Frontal cortex (tissue), 3 donors: ENCODE measurements at regions not wholly inside any gene's neighbourhood (a gene's known extent, or its start where the extent isn't known, plus 50 kb on each side); places are given as distances from the start of the nearest gene placed in this dataset.
"Not testable (repeated sequence)": the region's sequence is repeated elsewhere in the genome, so short reads cannot be mapped to it uniquely, and the experiment has no call there.

Source experiments
- DNase-seq, 2 donors: peaks; one replicate each; pipeline ENCODE4 v3.0.0; 2012; ENCODE audit warnings: low spot score in 2 of 2
- FAIRE-seq: peaks from 2 replicates; lab custom pipeline; 2012; peaks lifted over from hg19 to GRCh38; lab: Jason Lieb, UNC
- donor health status: control.
- donor health status: control.
- donor health status: control.

GRCh38 chr12:61563665-61564450 is 696.3 kb upstream of the USP15 start:
- no peak for FAIRE-seq
- DNase-seq: no peak

DNA sequence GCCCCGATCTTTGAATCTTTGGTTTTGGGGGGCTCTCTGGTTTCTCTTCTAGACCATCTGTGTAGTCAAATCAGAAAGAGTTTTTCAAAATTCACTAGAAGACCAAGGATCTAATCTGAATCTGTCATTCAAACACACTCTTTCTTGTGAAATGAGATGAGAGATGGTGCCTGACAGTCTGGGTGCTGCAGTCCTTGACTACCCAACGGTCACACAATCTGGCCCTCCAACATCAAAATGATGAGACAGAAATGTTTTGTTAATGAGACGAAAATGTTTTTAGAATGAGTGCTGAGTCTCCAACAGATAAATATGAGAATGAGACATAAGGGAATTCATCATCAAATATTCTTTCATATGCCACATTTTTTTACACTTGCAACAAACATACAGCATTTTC is 695.7 kb upstream of the USP15 start:
- FAIRE-seq: no peak
- no peak for DNase-seq

- FAIRE-seq (no peak), DNase-seq (no peak)
These were observed 694.0 kb upstream of the USP15 start for GRCh38 chr12:61566183-61566582.

DNA sequence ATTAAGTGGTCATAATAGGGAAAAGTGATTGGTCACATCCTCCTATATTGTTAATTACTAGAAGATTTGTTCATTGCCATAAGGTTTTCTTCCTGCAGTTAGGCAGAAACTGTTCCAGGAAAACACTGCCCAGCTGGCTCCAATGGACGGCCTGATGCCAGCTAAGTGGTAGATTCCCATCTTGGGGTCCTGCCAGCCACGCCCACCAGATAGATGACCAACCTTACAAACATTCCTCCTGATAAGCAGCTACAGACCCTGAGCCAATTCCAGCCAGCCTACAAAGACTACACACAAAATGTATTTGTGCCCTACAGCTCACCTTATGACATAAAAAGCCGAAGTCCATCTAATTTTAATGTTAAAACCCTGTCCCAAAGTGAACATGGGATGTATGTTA is 685.9 kb upstream of the USP15 start:
- DNase-seq (no peak), FAIRE-seq (no peak)

- no peak for FAIRE-seq
- no peak for DNase-seq
These were observed 675.3 kb upstream of the USP15 start for GRCh38 chr12:61584943-61585342.

GRCh38 chr12:61590864-61591263 is 669.3 kb upstream of the USP15 start:
- not testable (repeated sequence) for FAIRE-seq, DNase-seq

DNA sequence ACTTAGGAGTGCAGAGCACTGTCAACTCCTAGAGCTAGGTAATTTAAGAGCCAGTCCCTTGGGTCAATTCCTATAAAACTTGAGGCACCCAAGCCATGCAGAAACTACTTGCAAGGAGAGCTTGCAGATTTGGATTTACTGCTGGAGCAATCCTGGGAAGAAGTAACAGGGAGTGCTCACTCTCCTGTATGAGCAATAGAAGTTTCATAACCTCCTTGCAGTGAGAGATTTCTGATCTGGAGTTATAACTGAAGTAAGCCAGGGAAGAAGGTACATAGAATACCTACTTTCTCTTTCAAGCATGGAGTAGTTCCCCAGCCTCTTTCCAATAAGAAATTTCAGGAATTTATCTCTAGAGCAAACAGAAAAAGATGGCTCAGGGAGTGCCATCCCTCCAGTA is 650.1 kb upstream of the USP15 start:
- no peak for FAIRE-seq
- DNase-seq: no peak

GRCh38 chr12:61629702-61630101 is 630.5 kb upstream of the USP15 start:
- DNase-seq: no peak
- no peak for FAIRE-seq

DNA sequence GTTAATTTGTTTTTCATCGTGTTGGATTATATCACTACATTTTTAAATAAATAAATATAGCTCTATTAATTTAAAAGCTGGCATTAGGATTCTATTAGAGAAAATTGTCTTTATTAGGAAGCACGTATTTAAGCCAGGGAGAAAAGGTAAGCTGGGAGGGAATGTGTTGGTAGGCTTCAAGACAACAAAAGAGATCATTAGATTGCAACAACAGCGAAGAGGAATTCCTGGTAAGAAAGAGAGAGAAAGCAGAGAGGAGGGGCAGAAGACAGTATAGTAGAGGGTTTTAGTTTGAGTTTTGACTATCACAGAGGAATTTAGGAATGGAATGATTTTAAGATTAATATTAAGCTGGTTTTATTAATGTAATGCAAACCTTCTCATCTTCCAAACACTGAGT is 613.6 kb upstream of the USP15 start:
- DNase-seq (no peak), FAIRE-seq (no peak)

GRCh38 chr12:61647566-61647965 is 612.6 kb upstream of the USP15 start:
- FAIRE-seq (no peak), DNase-seq (no peak)

GRCh38 chr12:61652265-61652664 is 607.9 kb upstream of the USP15 start:
- no peak for DNase-seq
- no peak for FAIRE-seq

DNA sequence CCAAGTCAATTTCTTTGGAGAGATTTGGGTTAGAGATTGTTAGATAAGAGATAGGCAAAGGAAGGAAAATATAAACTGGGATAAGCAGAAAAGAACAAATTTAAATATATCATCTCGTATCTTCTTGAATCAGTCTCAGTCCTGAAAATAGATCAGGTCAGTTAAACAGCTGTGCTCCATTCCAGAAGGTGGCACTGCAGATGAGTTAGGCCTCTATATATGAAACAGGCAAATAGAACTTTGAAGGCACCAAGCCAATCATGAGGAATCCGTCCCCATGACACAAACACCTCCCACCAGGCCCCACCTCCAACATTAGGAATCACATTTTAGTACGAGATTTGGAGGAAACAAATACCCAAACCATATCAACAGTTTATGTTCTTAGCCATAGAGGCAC is 605.5 kb upstream of the USP15 start:
- no peak for FAIRE-seq
- no peak for DNase-seq

GRCh38 chr12:61655241-61655640 is 605.0 kb upstream of the USP15 start:
- DNase-seq: no peak
- FAIRE-seq: no peak

GRCh38 chr12:61667676-61668075 is 592.5 kb upstream of the USP15 start:
- FAIRE-seq: no peak
- no peak for DNase-seq

DNA sequence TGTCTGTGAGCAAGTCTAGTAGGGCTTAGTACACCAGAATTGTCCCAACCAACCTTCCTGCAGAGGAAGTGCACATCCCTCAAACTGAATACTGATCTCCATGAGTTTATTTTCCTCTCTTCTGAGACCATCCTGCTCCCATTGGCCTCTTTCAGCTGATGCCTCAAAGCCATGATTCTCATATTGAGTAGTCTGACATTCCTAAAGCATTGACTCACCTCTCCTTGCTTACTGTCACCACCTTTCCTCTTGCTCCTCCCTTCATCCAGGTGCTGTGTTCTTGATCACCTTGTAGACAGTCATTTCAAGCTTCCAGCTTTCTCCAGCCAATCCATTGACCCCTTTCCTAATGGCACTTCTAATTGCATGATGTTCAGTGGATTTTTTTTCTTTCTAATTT is 583.7 kb upstream of the USP15 start:
- no peak for DNase-seq
- no peak for FAIRE-seq

GRCh38 chr12:61687407-61687806 is 572.8 kb upstream of the USP15 start:
- FAIRE-seq (no peak), DNase-seq (no peak)

DNA sequence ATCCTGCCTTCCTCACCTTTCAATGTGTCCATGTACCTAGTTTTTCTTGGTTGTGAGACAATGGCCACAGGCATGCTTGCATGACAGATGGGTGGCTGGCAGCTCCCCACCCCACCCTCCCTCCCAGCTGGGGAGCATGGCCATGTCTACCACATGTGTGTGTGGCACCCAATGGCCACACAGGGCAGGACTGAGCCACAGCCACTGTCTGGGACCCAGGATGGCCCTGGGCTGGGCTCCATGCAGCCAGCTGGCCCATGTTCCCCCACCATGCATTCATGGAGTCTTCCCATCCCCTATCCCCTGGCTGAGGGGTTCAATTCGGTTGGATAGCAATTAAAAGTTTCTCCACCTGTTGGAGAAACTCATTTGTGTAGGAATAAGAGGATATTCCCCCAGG is 566.0 kb upstream of the USP15 start:
- DNase-seq (no peak), FAIRE-seq (no peak)

GRCh38 chr12:61701471-61701870 is 558.7 kb upstream of the USP15 start:
- no peak for FAIRE-seq
- DNase-seq: no peak

- FAIRE-seq (no peak), DNase-seq (no peak)
These were observed 553.4 kb upstream of the USP15 start for GRCh38 chr12:61706783-61707182.

DNA sequence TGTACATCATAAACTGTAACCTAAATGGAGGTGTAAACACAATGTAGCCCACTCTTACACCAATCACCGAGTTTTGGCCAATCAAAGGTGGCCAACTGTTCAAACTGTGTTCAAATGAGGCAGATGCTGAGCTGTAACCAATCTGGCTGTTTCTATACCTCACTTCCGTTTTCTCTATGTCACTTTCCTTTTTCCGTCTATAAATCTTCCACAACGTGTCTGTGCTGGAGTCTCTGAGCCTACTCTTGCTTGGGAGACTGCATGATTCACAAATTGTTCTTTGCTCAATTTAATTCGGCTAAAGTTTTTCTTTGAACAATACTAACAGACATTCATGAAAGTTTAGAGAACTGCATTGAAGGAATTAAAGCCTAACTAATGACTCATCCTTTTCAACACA is 547.1 kb upstream of the USP15 start:
- FAIRE-seq (no peak), DNase-seq (no peak)

- no peak for FAIRE-seq
These were observed 542.2 kb upstream of the USP15 start for GRCh38 chr12:61717986-61718385.

DNA sequence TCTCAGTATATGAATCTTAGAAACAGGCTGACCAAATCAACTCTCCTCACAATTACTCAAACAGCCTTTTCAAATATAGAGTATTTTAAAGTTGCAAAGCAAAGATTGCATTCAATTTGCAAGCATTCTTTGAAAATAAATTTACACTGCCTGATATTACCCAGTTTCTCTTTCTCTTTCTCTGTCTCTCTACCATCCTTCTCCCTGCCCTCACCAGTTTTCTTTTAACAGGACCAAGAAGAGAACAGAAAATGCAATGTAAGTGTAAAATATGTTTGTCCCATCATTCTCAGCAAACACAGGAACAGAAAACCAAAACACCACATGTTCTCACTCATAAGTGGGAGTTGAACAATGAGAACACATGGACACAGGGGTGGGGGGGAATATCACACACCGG is 520.3 kb upstream of the USP15 start:
- no peak for DNase-seq
- FAIRE-seq: no peak

More at GRCh38 chr12:61717986-61718385, 542.2 kb upstream of the USP15 start:
- DNase-seq: no peak
